Kidney epithelial cell (primary cell): ENCODE measurements at regions not wholly inside any gene's neighbourhood (a gene's known extent, or its start where the extent isn't known, plus 50 kb on each side); places are given as distances from the start of the nearest gene placed in this dataset.
"Not testable (repeated sequence)": the region's sequence is repeated elsewhere in the genome, so short reads cannot be mapped to it uniquely, and the experiment has no call there.

ENCODE experiments used
- DNase-seq: peaks from one replicate; pipeline ENCODE4 v3.0.0-alpha.2; 2010; ENCODE audit warnings: low read depth
- H3K27me3 ChIP-seq: 2 replicates; pipeline ENCODE4 v1.6.0; 2011; ENCODE audit warnings: low read length; ENCODE audit not compliant: control insufficient read depth, insufficient read depth
- H3K36me3 ChIP-seq: 2 replicates; pipeline ENCODE4 v1.5.1; 2011; ENCODE audit warnings: low read length; ENCODE audit not compliant: control insufficient read depth, insufficient read depth
- H3K4me3 ChIP-seq: 2 replicates; pipeline ENCODE4 v1.5.1; 2011; ENCODE audit warnings: low read depth, mild to moderate bottlenecking, control low read depth, low read length
- TF ChIP-seq, protein P1 (sequence below): IDR thresholded peaks from 2 replicates; pipeline ENCODE4 v1.5.1; 2011; ENCODE audit warnings: mild to moderate bottlenecking, moderate library complexity, low read length, control low read depth, inconsistent platforms; ENCODE audit not compliant: insufficient read depth, poor library complexity, severe bottlenecking

GRCh38 chr2:210965472-210965871 lies 409.1 kb downstream of the CPS1 start:
- no peaks in the 10 kb centered on the region for H3K27me3 ChIP-seq
- H3K4me3 ChIP-seq = no peak overlapping the region
- no peak for DNase-seq
- TF ChIP-seq, protein P1, sequence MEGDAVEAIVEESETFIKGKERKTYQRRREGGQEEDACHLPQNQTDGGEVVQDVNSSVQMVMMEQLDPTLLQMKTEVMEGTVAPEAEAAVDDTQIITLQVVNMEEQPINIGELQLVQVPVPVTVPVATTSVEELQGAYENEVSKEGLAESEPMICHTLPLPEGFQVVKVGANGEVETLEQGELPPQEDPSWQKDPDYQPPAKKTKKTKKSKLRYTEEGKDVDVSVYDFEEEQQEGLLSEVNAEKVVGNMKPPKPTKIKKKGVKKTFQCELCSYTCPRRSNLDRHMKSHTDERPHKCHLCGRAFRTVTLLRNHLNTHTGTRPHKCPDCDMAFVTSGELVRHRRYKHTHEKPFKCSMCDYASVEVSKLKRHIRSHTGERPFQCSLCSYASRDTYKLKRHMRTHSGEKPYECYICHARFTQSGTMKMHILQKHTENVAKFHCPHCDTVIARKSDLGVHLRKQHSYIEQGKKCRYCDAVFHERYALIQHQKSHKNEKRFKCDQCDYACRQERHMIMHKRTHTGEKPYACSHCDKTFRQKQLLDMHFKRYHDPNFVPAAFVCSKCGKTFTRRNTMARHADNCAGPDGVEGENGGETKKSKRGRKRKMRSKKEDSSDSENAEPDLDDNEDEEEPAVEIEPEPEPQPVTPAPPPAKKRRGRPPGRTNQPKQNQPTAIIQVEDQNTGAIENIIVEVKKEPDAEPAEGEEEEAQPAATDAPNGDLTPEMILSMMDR = no peak
- no peaks in the 10 kb centered on the region for H3K36me3 ChIP-seq

- H3K4me3 ChIP-seq = no peak overlapping the region
- no peak for DNase-seq
- no peaks in the 10 kb centered on the region for H3K27me3 ChIP-seq
- TF ChIP-seq, protein P1 = no peak
- no peaks in the 10 kb centered on the region for H3K36me3 ChIP-seq
Measured at GRCh38 chr2:210966330-210966729, 409.9 kb downstream of the CPS1 start.

GRCh38 chr2:210971431-210971830 lies 415.0 kb downstream of the CPS1 start:
- Histone ChIP-seq H3K27me3 (no peaks in the 10 kb centered on the region), H3K36me3 (no peaks in the 10 kb centered on the region), H3K4me3 (no peak overlapping the region)
- TF ChIP-seq, protein P1 = no peak
- no peak for DNase-seq

DNA sequence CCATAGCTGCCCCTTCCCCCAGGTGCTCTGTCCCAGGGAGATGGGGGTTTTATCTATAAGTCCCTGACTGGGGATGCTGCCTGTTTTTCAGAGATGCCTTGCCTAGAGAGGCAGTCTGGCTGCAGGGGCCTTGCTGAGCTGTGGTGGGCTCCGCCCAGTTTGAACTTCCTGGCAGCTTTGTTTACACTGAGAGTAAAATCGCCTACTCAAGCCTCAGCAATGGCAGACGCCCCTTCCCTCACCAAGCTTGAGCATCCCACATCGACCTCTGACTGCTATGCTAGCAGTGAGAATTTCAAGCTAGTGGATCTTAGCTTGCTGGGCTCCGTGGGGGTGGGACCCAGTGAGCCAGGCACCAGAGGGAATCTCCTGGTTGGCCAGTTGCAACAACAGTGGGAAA lies 430.4 kb downstream of the CPS1 start:
- not testable (repeated sequence) for DNase-seq, H3K4me3 ChIP-seq, H3K36me3 ChIP-seq, H3K27me3 ChIP-seq

DNA sequence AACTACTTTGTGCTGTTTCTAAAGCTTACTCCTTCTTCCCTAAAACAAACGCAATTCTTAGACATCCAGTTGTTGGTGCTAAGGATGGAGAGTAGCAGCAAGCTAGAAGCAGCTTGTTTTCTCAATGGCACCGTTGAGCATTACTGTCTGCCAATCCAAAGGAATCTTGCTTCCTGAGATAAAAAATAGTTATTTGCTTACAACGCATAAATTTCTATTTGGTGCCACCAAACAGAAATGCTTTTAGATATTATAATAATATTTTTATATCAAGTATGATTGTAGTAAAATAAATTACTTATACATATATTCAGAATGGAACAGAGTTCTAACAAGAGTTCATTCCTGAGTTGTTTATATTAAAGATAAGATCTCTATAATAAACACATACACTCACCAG lies 434.7 kb downstream of the CPS1 start:
- TF ChIP-seq, protein P1 = no peak
- no peaks in the 10 kb centered on the region for H3K27me3 ChIP-seq
- H3K4me3 ChIP-seq = no peak overlapping the region
- no peak for DNase-seq
- H3K36me3 ChIP-seq = no peaks in the 10 kb centered on the region

DNA sequence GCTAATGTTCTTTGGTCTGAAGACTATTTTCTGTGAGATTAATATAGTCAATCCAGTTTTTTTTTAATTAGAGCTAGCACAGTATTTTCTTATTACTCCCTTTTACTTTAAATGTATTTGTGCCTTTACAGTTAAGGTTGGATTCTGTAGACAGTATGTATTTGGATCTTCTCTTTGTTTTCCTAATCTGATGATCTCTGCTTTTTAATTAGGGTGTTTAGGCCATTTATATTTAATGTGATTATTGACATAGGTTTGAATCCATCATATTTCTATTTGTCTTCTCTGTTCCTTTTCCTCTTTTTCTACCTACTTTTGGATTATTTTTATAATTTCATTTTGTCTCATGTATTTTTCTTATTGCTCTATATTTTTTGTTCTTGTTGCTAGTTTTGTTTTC lies 437.7 kb downstream of the CPS1 start:
- Histone ChIP-seq H3K36me3 (no peaks in the 10 kb centered on the region), H3K4me3 (no peak overlapping the region)

More for the DNA sequence above, 437.7 kb downstream of the CPS1 start:
- H3K27me3 ChIP-seq = no peaks in the 10 kb centered on the region
- DNase-seq = no peak
- TF ChIP-seq, protein P1 = no peak
